H9 (cell line): ENCODE measurements at regions not wholly inside any gene's neighbourhood (a gene's known extent, or its start where the extent isn't known, plus 50 kb on each side); places are given as distances from the start of the nearest gene placed in this dataset.

Experiments used
- DNase-seq: peaks from one replicate; pipeline ENCODE4 v3.0.0-alpha.2; 2017
- H2AFZ ChIP-seq: one replicate; pipeline ENCODE4 v1.6.1; 2013; ENCODE audit warnings: mild to moderate bottlenecking, low read length, control low read depth, moderate library complexity
- H2AK5ac ChIP-seq: 2 replicates; pipeline ENCODE4 v1.6.1; 2013; ENCODE audit warnings: low read length, control low read depth, mixed read lengths; ENCODE audit not compliant: insufficient read length
- H2BK120ac ChIP-seq: one replicate; pipeline ENCODE4 v1.6.1; 2013; ENCODE audit warnings: low read depth, mild to moderate bottlenecking, low read length, control low read depth, inconsistent platforms; ENCODE audit not compliant: poor library complexity, severe bottlenecking
- H2BK12ac ChIP-seq: 2 replicates; pipeline ENCODE4 v1.6.1; 2013; ENCODE audit warnings: low read length, control low read depth, mixed read lengths, low read depth; ENCODE audit not compliant: insufficient read length
- H2BK15ac ChIP-seq: 2 replicates; pipeline ENCODE4 v1.6.1; 2013; ENCODE audit warnings: low read depth, low read length, control low read depth
- H2BK20ac ChIP-seq: one replicate; pipeline ENCODE4 v1.6.1; 2013; ENCODE audit warnings: low read depth, mild to moderate bottlenecking, low read length, control low read depth, inconsistent platforms; ENCODE audit not compliant: poor library complexity, severe bottlenecking
- H2BK5ac ChIP-seq: 2 replicates; pipeline ENCODE4 v1.6.1; 2013; ENCODE audit warnings: low read length, control low read depth, mixed read lengths; ENCODE audit not compliant: insufficient read length
- H3K14ac ChIP-seq: 2 replicates; pipeline ENCODE4 v1.6.1; 2013; ENCODE audit warnings: low read length, control low read depth; ENCODE audit not compliant: insufficient read depth
- H3K18ac ChIP-seq: 2 replicates; pipeline ENCODE4 v1.6.1; 2013; ENCODE audit warnings: low read depth, mild to moderate bottlenecking, mixed read lengths, low read length, control low read depth; ENCODE audit not compliant: insufficient read length
- H3K23ac ChIP-seq: 2 replicates; pipeline ENCODE4 v1.6.1; 2013; ENCODE audit warnings: low read length, control low read depth, mixed read lengths, low read depth; ENCODE audit not compliant: insufficient read length
- H3K23me2 ChIP-seq: 2 replicates; pipeline ENCODE4 v1.6.1; 2013; ENCODE audit warnings: low read depth, mild to moderate bottlenecking, mixed read lengths, low read length, control low read depth; ENCODE audit not compliant: insufficient read length, poor library complexity, severe bottlenecking
- H3K27ac ChIP-seq: 2 replicates; pipeline ENCODE4 v1.5.1; 2013; ENCODE audit warnings: low read length, control low read depth, mixed read lengths, low read depth; ENCODE audit not compliant: insufficient read length
- H3K27me3 ChIP-seq: 2 replicates; pipeline ENCODE4 v1.6.1; 2013; ENCODE audit warnings: low read length, control low read depth, inconsistent platforms; ENCODE audit not compliant: insufficient read depth
- H3K4ac ChIP-seq: 2 replicates; pipeline ENCODE4 v1.6.1; 2013; ENCODE audit warnings: low read depth, mild to moderate bottlenecking, control low read depth, inconsistent platforms, low read length, moderate library complexity
- H3K4me1 ChIP-seq: 2 replicates; pipeline ENCODE4 v1.6.1; 2013; ENCODE audit warnings: low read length, control low read depth, inconsistent platforms; ENCODE audit not compliant: insufficient read depth
- H3K4me2 ChIP-seq: 2 replicates; pipeline ENCODE4 v1.6.1; 2013; ENCODE audit warnings: low read length, control low read depth, mixed read lengths; ENCODE audit not compliant: insufficient read length, insufficient read depth
- H3K56ac ChIP-seq: 2 replicates; pipeline ENCODE4 v1.6.1; 2013; ENCODE audit warnings: low read depth, mild to moderate bottlenecking, mixed read lengths, low read length, control low read depth; ENCODE audit not compliant: insufficient read length
- H3K79me1 ChIP-seq: 2 replicates; pipeline ENCODE4 v1.6.1; 2013; ENCODE audit warnings: low read depth, mild to moderate bottlenecking, moderate library complexity, low read length, control low read depth, inconsistent platforms; ENCODE audit not compliant: insufficient read depth, poor library complexity, severe bottlenecking
- H3K79me2 ChIP-seq: 2 replicates; pipeline ENCODE4 v1.6.1; 2013; ENCODE audit warnings: low read length, control low read depth, inconsistent platforms; ENCODE audit not compliant: insufficient read depth
- H3K9ac ChIP-seq: 2 replicates; pipeline ENCODE4 v1.6.1; 2013; ENCODE audit warnings: low read length, control low read depth, mixed read lengths; ENCODE audit not compliant: insufficient read length; ENCODE audit errors: extremely low read depth
- H3K9me3 ChIP-seq: one replicate; pipeline ENCODE4 v1.6.1; 2013; ENCODE audit warnings: low read depth, low read length, inconsistent platforms; ENCODE audit not compliant: control insufficient read depth
- H3T11ph ChIP-seq: one replicate; pipeline ENCODE4 v1.6.1; 2013; ENCODE audit warnings: mild to moderate bottlenecking, low read length, control low read depth, inconsistent platforms
- H4K20me1 ChIP-seq: one replicate; pipeline ENCODE4 v1.6.1; 2013; ENCODE audit not compliant: control insufficient read depth, insufficient read length, insufficient read depth
- H4K5ac ChIP-seq: 2 replicates; pipeline ENCODE4 v1.6.1; 2013; ENCODE audit warnings: low read depth, mild to moderate bottlenecking, mixed read lengths, low read length, control low read depth; ENCODE audit not compliant: insufficient read length
- H4K8ac ChIP-seq: replicated peaks from 2 replicates; pipeline ENCODE4 v1.6.1; 2013; ENCODE audit warnings: low read length, control low read depth, mixed read lengths, low read depth; ENCODE audit not compliant: insufficient read length
- H4K91ac ChIP-seq: 2 replicates; pipeline ENCODE4 v1.6.1; 2013; ENCODE audit warnings: low read depth, mild to moderate bottlenecking, moderate library complexity, mixed read lengths, low read length, control low read depth; ENCODE audit not compliant: insufficient read length
- H3K27ac Mint-ChIP-seq, 3 experiments: 2 replicates in 2 of 3; 3 replicates in 1 of 3; pipeline ENCODE4 v1.8.0; 2020 to 2021; ENCODE audit warnings: mixed read lengths in 3 of 3, mild to moderate bottlenecking in 1 of 3, moderate library complexity in 1 of 3
- H3K27me3 Mint-ChIP-seq: 2 replicates; pipeline ENCODE4 v1.8.0; 2021; ENCODE audit warnings: low read depth, mild to moderate bottlenecking, moderate library complexity, mixed read lengths
- H3K36me3 Mint-ChIP-seq, 3 experiments: 2 replicates in 2 of 3; 3 replicates in 1 of 3; pipeline ENCODE4 v1.8.0; 2020 to 2021; ENCODE audit warnings: low read depth in 3 of 3, mixed read lengths in 3 of 3; ENCODE audit not compliant: insufficient read depth in 1 of 3
- H3K4me1 Mint-ChIP-seq, 2 experiments: 2 replicates each; pipeline ENCODE4 v1.8.0; 2020; ENCODE audit warnings: mixed read lengths in 2 of 2
- H3K4me3 Mint-ChIP-seq, 2 experiments: 2 replicates in 1 of 2; 3 replicates in 1 of 2; pipeline ENCODE4 v1.8.0; 2020 to 2021; ENCODE audit warnings: mild to moderate bottlenecking in 2 of 2, mixed read lengths in 2 of 2, moderate library complexity in 1 of 2
- H3K9me3 Mint-ChIP-seq, 2 experiments: 2 replicates in 1 of 2; 3 replicates in 1 of 2; pipeline ENCODE4 v1.8.0; 2020; ENCODE audit warnings: mild to moderate bottlenecking in 2 of 2, mixed read lengths in 2 of 2, moderate library complexity in 1 of 2
- CTCF ChIP-seq: fragments of 200-600 bp; sonication (generic); conservative IDR thresholded peaks from 3 replicates; pipeline ENCODE4 v1.8.0; 2021; ENCODE audit warnings: antibody characterized with exemption, mild to moderate bottlenecking
- WGBS: extraction: QIAGEN DNeasy Blood & Tissue Kit; methylation state at CpG from one replicate; pipeline ENCODE4 v1.1.7; 2013; ENCODE audit warnings: missing lambda C conversion rate, low lambda C conversion rate, mixed read lengths; ENCODE audit not compliant: insufficient read length; ENCODE audit errors: extremely low coverage; 5-methylcytosine and 5-hydroxymethylcytosine counted together

- no peaks in the 10 kb centered on the region for H3K23me2 ChIP-seq
- no peak overlapping the region for H3K27ac Mint-ChIP-seq
- peaks cover 17 to 20% of the 10 kb centered on the region in 2 experiments for H3K4me1 Mint-ChIP-seq
- H2BK15ac ChIP-seq: no peak overlapping the region
- no peak for DNase-seq
- H3K4ac ChIP-seq: no peak overlapping the region
- H3K14ac ChIP-seq: no peak overlapping the region
- no peak overlapping the region for H2AFZ ChIP-seq
- H4K20me1 ChIP-seq: no peaks in the 10 kb centered on the region
- no peaks in the 10 kb centered on the region for H3K79me1 ChIP-seq
- H3T11ph ChIP-seq: no peak overlapping the region
- H3K4me3 Mint-ChIP-seq: no peak overlapping the region
- no peaks in the 10 kb centered on the region for H3K27me3 Mint-ChIP-seq
- H2BK20ac ChIP-seq: no peak overlapping the region
- H3K9me3 ChIP-seq: no peaks in the 10 kb centered on the region
- no peak overlapping the region for H3K56ac ChIP-seq
- no peaks in the 10 kb centered on the region for H3K79me2 ChIP-seq
- no peak overlapping the region for H3K9ac ChIP-seq
- H3K36me3 Mint-ChIP-seq: peaks cover 15 to 32% (median 19%) of the 10 kb centered on the region in 3 experiments; a peak in 6 of 7 replicates
- H2BK12ac ChIP-seq: no peak overlapping the region
- no peak overlapping the region for H2BK5ac ChIP-seq
- peaks cover 4% of the 10 kb centered on the region; the same call in 1 of the 2 replicates for H3K4me1 ChIP-seq
- no peak overlapping the region for H4K5ac ChIP-seq
- no peak overlapping the region for H3K18ac ChIP-seq
- no peak overlapping the region for H3K4me2 ChIP-seq
- WGBS: no CpG with 5 or more reads among the region's 1 CpG
- H3K9me3 Mint-ChIP-seq: peaks cover 0 to 3% of the 10 kb centered on the region in 2 experiments; a peak in 1 of 5 replicates
- H3K27me3 ChIP-seq: no peaks in the 10 kb centered on the region
- no peak for TF ChIP-seq CTCF
- H2AK5ac ChIP-seq: no peak overlapping the region
- no peak overlapping the region for H4K91ac ChIP-seq
- H2BK120ac ChIP-seq: no peak overlapping the region
- H3K27ac ChIP-seq: no peak overlapping the region
- H4K8ac ChIP-seq: no peak overlapping the region
- H3K23ac ChIP-seq: no peak overlapping the region
Observed at GRCh38 chr4:123315617-123316016, 81.0 kb upstream of the SPRY1 start.
